Mesenteric fat pad (tissue), 1 donor: ENCODE measurements at regions not wholly inside any gene's neighbourhood (a gene's known extent, or its start where the extent isn't known, plus 50 kb on each side); places are given as distances from the start of the nearest gene placed in this dataset.
"Not testable (repeated sequence)": the region's sequence is repeated elsewhere in the genome, so short reads cannot be mapped to it uniquely, and the experiment has no call there.

ENCODE experiments used
- DNase-seq: peaks from one replicate; pipeline ENCODE4 v3.0.0-alpha.2; 2020; ENCODE audit warnings: low spot score
- donor health status: DM: yes; HTN: yes; CAD: no.

DNA sequence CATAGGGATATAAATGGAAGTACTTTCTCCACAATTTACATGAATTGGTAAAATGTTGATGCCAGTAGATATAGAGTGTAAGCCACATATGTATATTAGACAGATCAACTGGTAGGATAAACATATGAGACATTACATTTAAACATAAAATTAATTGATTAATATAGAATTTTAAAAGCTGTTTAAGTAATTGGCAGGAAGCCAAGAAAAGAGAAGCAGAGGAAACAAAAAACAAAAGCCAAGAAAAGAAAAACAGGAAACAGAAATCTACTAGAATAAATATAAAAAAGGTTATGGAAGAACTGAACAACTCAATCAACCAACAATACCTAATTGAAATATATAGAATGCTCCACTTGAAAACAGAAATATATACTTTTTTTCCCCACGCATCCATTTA, 920.1 kb upstream of the TMEFF2 start:
- DNase-seq = no peak

DNA sequence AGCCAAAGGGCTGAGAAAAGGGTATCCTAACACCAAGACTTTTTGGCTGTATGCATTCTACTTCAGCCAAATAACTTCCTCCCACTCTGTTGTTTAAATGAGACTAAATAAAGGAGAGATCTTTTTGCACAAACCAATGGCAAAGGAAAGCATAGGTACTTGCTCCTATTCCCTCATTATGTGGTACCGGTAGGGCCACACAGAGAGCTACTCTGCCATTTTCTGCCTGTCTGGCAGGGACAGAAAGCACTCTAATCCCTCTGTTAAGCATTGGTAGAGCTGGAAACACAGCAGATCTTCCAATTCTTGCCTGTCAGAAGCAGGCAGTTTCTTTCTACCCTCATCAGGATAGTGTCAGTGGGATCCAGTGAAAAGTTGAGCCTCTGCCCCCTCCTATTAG, 918.3 kb upstream of the TMEFF2 start:
- DNase-seq = no peak

DNA sequence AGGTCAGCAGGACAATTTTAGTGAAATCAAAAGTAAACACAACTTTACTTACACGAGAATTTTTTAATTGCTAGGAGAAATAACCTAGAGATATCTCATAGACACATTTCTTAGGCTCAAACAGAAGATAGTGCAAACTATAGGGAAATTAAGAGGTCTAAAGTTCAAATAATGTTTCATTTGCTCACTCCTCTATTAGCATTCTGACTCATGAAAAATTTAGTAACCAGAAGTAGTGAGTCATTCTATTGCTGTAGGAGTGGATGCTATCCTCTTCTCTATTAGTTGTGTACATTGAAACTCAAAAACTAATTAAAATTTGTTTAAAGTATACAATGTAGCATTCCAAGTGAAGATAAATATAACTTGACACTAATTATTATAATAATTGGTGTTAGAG, 908.3 kb upstream of the TMEFF2 start:
- DNase-seq = no peak

DNA sequence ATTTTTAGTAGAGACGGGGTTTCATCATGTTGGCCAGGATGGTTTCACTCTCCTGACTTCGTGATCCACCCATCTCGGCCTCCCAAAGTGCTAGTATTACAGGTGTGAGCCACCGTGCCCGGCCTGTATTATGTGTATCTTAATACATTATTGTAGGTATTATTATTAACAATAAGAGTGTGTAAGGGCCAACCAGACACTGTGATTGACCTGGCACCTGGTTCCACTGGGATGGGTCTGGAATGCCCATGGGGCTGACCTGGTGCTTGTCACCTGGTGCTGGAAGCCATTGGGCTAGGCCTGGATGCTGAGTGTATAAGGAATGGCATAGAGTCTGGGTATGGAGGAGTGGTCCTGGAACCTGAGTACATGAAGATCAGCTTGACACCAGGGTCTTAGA, 906.9 kb upstream of the TMEFF2 start:
- no peak for DNase-seq

DNA sequence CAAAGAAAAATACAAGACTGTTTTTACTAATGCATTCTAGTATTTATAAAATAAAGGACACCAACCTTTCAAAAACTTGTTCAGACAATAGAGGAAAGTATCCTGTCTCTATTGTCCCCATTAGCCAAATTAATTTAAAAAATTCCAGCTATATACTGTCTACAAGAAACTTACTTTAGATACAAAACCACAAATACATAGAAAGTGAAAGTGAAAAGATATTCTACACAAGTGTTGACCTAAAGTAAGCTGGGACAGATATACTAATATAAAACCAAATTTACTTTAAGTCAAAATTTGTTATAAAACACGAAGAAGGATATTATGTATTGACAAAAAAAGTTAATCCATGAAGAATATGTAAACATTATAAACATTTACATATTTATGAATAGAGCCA, 893.3 kb upstream of the TMEFF2 start:
- no peak for DNase-seq

DNA sequence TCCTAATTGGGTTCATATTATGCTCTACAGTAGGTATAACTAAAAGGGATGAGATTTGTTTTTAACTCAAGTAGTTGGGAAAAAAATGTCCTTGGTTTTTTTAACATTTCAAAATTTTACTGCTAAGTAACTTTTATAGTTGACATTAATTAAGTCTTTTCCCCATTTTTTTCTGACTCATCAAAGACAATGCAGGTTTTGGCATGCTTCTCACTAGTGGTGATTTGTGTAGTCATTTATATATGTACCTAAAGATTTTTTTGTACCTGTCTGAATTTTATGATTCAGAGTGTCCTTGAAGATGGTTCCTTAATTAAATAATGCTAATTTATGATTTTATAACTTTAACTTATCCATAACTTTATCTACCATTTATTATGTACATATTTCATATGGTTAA, 882.3 kb upstream of the TMEFF2 start:
- no peak for DNase-seq

DNA sequence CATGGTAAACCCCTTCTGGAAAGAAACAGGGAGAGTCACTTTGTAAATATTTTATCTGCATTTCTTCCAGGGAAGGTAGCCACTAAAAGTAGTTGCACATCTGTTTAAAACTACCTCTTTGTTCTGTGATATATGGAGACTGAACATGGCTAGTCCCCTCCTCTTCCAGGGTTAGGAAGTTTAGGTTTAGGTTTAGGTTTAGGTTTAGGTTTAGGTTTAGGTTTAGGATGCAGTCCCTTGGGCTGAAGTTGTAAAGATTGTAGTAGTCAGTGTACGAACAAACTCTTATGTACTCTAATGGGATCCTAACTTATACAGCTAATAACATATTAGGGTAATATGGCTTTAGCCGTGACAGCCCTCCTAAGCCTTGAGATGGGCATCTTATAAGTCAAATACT, 880.2 kb upstream of the TMEFF2 start:
- no peak for DNase-seq

DNA sequence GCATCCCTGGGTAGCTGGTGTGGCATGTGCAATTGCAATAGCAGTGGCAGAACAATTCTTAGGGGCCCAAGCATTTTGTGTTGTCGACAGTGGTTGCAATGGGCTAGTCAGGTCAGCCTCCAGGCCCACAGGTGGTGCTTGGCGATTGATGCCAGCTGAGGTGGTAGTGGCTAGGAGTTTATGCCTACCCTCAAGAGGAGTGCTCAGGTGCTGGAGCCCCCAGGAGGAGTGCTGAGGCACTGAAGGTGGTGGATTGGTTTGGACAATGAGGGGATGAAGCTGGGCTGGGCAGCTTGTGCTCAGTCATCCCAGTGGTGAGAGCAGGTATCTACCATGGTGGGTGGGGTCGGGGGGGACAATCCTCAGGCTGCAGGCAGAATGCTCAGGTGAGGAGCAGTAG, 877.9 kb upstream of the TMEFF2 start:
- DNase-seq = no peak

DNA sequence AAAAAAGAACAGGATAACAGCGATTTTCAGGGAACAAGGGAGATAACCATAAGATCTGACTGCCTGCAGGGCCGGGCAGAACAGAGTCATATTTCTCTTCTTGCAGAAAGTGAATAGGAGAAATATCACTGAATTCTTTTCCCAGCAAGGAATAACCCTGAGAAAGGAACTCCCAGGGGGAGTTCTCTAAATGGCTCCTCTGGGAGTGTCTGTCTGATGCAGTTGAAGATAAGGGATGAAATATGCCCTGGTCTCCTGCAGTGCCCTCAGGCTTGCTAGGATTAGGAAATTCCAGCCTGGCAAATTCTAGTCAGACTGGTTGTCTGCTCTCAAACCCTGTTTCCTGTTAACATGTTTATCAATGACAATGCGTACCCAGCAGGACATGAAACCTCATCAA, 830.8 kb upstream of the TMEFF2 start:
- not testable (repeated sequence) for DNase-seq

DNA sequence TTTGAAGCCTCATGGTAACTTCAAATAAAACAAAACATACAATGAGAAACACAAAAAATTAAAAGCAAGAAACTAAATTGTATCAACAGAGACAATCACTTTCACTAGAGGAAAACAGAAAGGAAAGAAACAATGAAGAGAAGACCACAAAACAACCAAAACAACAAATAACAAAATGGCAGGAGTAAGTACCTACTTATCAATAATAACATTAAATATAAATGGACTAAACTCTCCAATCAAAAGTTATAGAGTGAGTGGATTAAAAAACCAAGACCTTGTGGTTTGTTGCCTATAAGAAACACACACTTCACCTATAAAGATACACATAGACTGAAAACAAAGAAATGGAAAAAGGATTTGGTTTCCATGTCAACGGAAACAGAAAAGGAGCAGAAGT, 830.1 kb upstream of the TMEFF2 start:
- no peak for DNase-seq

DNA sequence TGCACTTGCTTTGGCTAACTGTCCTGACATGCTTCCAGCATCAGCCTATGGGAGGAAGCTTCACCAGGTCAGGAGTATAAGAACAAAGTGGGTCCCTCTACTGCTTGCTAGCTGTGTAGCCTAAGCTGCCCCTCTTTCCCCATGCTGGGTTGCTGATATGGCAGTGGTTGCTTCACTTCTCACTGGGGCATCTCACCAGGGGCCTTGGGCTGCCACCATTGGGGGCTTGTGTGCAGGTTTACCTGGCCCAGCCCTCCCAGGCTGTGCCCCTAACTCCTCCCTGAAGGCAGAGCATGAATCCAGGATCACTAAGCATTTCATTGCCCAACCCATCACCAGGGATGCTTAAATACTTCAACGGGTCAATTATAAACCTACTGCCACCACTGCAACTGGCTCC, 817.1 kb upstream of the TMEFF2 start:
- DNase-seq = peak; percentile 75

DNA sequence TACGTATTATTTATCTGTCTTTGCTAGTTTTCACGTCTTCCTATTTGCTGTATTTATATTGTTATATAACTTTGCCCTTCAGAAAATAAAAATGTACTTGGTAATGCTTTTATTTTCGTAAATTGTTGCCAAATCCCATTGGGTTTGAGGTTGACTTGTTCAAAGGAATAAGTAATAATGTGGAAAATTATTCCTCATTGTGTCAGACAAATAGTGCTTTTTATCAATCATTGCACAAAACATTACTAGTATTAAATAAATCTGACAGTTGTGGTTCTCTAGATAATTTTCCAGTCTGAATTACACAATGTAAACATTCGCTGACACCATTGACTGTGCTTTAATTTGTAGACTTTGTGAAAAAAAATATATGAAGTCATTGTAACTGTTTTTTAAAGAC, 798.3 kb upstream of the TMEFF2 start:
- DNase-seq = no peak

DNA sequence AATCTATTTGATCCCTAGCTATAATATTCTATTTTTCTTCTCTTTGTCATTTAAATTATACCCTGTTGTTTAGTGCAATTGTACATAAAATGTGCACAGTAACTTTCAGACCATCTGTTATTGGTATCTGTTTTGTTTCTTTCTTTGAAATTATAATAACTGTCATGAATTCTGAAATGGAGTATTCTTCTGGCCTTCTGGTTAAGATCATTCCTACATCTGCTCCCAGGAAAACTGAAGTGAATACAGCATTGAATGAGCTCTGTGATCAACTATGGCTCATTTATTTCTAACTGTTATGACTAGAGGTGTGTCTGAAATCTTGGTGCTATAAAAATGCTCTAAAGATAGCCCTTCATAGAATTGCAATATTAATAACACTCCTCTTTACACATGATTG, 788.4 kb upstream of the TMEFF2 start:
- DNase-seq = no peak

DNA sequence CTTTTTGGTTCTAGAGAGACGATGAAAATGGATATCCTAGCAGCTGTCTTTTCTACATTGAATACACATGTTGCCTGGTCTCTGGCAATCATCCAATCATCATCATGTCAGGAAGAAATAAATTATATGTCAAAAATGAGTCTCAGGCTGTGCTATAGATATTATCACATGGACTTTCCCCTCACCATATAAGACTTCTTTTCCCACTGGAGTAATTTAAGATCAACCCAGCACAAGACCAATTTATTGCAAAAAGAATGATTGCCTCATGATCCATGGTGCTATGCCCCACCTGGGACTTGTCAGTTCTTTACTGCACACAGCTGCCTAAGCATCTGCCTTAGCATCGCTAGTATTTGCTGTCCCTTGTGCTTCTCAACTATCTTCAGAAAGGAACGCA, 783.7 kb upstream of the TMEFF2 start:
- DNase-seq = no peak

DNA sequence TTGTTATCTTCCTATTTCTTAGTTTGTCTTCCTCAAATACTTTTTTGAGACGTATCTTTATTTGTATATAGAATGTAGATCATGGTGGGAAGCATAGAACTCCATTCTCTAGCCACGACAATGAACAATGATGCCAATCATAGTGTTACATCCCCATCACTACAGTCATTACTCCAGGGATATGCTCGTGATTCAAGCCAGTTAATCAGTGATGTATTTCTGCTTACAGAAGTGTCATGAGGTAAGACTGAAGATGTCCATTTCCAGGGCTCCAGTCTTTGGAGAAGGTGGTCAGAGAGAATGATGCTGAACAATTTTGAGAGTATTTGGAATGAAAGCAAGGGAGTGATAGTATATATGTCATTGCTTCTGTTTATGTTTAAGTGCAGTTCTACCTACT, 777.2 kb upstream of the TMEFF2 start:
- DNase-seq = no peak

DNA sequence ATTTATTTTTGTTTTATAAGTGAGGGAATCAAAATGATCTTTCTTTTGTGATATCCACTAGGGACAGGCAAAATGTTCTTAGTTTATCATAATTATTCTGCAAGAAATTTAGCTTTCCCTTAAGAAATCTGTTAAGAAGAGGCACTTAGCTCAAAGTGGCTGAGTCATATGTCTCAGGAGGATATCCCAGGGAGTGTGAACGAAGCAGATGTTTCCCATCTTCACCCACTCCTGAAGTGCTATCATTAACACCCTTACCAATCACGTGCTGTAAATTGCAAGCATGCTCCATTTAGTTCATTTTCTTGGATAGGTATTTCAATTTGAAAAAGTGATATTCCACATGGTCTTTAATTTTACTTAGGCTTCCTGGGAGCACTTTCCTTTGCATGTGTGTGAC, 774.3 kb upstream of the TMEFF2 start:
- no peak for DNase-seq

DNA sequence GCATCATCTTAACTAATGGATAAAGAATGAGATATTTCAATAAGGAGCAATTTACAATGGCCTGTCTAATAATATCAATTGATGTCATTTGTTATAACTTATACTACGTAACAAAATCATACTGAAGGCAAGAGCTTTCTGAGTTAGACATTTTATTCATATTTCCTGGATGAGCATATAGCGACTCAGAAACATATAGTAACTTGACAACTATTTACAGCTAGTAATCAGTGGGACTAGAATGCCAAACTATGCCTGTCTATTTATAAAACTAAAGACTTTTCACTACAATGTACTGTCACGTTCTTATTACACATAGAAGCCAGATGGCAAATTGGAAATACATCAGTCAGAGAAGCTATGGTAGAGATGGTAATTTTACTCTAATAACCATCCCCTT, 766.2 kb upstream of the TMEFF2 start:
- DNase-seq = no peak

DNA sequence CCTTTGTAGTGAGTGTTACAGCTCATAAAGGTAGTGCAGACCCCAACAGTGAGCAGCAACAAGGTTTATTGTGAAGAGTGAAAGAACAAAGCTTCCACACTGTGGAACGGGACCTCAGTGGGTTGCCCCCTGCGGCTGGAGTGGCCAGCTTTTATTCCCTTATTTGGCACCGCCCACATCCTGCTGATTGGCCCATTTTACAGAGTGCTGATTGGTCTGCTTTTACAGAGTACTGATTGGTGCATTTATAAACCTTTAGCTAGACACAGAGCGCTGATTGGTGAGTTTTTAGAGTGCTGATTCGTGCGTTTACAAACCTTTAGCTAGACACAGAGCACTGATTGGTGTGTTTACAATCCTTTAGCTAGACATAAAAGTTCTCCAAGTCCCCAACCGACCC, 763.9 kb upstream of the TMEFF2 start:
- DNase-seq = not testable (repeated sequence)

DNA sequence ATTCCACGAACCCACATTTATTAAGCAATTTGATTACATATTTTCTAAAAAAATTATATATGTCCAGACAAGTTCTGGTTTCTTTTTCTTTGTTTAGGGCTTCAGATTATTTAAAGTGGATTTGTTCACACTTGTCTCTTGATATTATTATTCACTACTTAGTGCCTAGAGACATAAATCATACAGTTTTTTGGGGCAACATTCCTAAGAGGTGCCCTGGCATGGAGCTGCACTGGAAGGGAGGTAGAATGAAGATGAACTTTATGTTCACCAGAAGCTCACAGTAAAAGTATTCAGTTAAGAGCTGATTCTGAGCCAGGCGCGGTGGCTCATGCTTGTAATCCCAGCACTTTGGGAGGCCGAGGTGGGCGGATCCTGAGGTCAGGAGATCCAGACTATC, 762.7 kb upstream of the TMEFF2 start:
- no peak for DNase-seq

DNA sequence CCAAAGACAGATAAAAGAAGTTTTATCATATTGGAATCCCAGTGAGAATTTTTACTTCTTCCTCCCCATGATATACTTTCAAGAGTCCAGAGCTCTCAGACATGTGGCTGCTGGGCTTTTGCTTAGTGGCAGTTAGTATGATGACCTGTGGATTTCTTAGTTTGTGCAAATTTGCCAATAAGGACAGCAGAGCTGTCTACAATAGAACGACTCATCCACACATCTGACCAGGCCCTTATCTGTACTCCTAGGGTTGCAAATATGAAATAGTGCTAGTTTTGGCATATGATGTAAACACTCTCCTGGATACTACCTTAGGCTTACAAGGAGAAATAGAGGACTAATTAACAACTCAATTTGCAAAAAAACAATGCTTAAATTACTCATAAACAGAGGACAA, 758.4 kb upstream of the TMEFF2 start:
- no peak for DNase-seq

DNA sequence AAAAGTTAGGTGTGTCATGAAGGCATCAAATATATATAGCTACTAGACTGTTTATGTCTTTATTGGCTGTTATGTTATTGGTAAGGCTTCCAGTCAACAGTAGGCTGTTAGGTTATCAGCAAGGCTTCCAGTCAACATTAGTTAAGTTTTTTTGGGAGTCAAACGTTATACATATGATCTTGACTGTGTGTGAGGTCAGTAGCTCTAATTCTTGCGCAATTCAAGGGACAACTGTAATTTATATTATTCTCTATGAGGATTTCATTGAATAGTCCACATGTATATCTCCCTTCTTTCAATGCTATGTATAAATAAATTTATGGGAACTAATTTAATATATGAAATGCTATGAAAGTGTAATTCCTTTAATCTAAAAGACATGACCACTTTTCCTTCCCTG, 757.5 kb upstream of the TMEFF2 start:
- no peak for DNase-seq

DNA sequence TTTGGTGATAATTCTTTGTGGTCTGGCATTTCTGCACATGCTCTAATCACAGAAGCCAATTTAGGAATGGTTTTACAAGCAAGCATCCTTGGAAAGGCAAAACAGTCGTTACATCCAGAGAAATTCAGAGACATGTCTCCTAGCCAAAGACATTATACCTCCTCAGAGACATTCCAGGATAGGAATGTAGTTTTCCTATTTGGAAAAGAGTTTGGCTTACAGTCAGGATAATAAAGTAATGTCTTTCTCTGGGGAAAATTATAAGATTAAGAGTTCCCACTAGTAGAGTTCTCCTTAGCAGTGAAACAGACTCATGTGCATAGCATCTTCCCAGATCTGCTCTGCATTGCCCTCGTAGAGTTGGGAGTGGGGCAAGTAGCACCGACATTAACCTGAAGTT, 753.6 kb upstream of the TMEFF2 start:
- no peak for DNase-seq

DNA sequence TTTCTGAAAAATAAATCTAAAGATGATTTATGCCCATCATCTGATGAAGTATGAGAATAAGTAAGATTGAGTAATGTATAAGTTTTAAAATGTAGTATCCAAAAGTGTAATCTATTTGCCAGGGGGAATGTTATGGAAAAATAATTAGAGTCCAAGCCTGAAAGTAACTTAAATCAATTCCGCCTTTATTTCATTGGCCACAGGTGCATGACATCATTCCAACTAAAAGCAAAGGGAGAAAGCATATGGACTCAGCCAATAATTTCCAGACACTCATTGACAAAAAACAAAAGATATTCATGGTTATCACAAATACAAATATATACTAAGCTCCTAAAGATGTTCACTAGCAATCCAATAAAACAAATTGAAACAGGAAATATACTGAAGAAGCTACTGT, 752.6 kb upstream of the TMEFF2 start:
- DNase-seq = no peak

DNA sequence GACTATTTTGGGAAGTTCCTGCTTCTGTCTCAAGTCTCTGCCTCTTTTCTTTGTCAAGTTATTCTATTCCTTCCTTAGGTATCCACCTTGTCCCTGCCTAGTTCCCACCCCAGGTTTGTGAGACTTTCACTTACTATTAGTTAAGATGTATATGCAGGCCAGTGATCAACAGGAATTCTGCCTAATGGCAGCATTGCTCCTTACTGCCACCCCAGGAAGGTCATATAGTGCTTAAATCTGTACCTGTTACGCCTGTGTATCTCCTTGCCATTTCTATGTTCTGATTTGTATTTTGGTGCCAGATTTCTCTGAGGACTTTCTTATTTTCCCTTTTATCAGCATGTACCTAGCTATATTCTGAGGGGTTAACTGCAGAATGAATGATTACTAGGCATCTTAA, 746.0 kb upstream of the TMEFF2 start:
- DNase-seq = no peak

DNA sequence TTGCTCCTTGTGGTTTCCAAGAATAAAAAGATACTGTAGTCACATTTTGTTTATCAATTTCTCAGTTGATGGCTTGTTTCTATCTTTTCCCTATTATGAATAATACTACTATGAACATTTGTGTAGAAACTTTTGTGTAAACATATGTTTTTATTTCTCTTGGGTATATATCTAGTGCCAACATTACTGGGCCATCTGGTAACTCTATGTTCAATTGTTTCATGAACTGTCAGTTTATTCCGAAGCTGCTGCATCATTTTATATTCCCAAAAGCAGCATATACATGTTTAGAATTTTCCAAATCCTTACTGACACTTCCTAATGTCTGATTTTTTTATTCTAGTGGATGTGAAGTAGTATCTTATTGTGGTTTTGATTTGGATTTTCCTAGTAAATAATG, 737.6 kb upstream of the TMEFF2 start:
- no peak for DNase-seq
